Keratinocyte (primary cell): ENCODE measurements at regions not wholly inside any gene's neighbourhood (a gene's known extent, or its start where the extent isn't known, plus 50 kb on each side); places are given as distances from the start of the nearest gene placed in this dataset.

Experiments used
- CTCF ChIP-seq, 3 experiments: IDR thresholded peaks in 1 of 3; conservative IDR thresholded peaks in 1 of 3; optimal IDR thresholded peaks in 1 of 3; 2 replicates in 2 of 3; 3 replicates in 1 of 3; pipeline versions ENCODE3 to v1.5.1; 2011; ENCODE audit warnings: low read length in 3 of 3, mild to moderate bottlenecking in 3 of 3, moderate library complexity in 2 of 3, control low read depth in 1 of 3, inconsistent platforms in 1 of 3; ENCODE audit not compliant: insufficient read depth in 2 of 3; ENCODE audit errors: extremely low read depth in 1 of 3
- EZH2 ChIP-seq: IDR thresholded peaks from one replicate; pipeline ENCODE4 v1.6.1; 2012; ENCODE audit warnings: inconsistent platforms, mild to moderate bottlenecking, low read length, moderate library complexity

- TF ChIP-seq CTCF (optimal IDR thresholded peaks at IDR 0.05 in 1 of 3, IDR thresholded peaks at IDR 0.05 in 1 of 3, conservative IDR thresholded peaks at IDR 0.05 in 1 of 3; ENCODE audit: extremely low read depth in 1 of 3, insufficient read depth in 2 of 3, low read length in 3 of 3) = no peak
- no peak for TF ChIP-seq EZH2
Measured at GRCh38 chr7:49580000-49580399, 193.4 kb upstream of the VWC2 start.
